SKM-1 treated with dmso at 0.1 percent for 144 hours (cell line): ENCODE measurements at regions not wholly inside any gene's neighbourhood (a gene's known extent, or its start where the extent isn't known, plus 50 kb on each side); places are given as distances from the start of the nearest gene placed in this dataset.
"Not testable (repeated sequence)": the region's sequence is repeated elsewhere in the genome, so short reads cannot be mapped to it uniquely, and the experiment has no call there.

Source experiments
- DNase-seq: peaks from one replicate; lab custom pipeline; 2025; ENCODE audit not compliant: unreplicated experiment; lab: John Stamatoyannopoulos, UW

- DNase-seq, result no peak
Observed at GRCh38 chr3:635393-635792, 438.8 kb downstream of the CHL1 start.

- no peak for DNase-seq
Observed at GRCh38 chr3:643376-643775, 446.8 kb downstream of the CHL1 start.

- no peak for DNase-seq
Observed at GRCh38 chr3:655824-656223, 437.0 kb upstream of the CNTN6 start.

- no peak for DNase-seq
Observed at GRCh38 chr3:661356-661755, 431.5 kb upstream of the CNTN6 start.

GRCh38 chr3:674116-674515 lies 418.7 kb upstream of the CNTN6 start:
- no peak for DNase-seq

- no peak for DNase-seq
Observed at GRCh38 chr3:675846-676245, 417.0 kb upstream of the CNTN6 start.

- DNase-seq, result no peak
Observed at GRCh38 chr3:683770-684169, 409.1 kb upstream of the CNTN6 start.

- DNase-seq, result no peak
Observed at GRCh38 chr3:690770-691169, 402.1 kb upstream of the CNTN6 start.

GRCh38 chr3:700514-700913 lies 392.3 kb upstream of the CNTN6 start:
- DNase-seq, result no peak

- no peak for DNase-seq
Observed at GRCh38 chr3:707041-707440, 385.8 kb upstream of the CNTN6 start.

GRCh38 chr3:713006-713621 lies 379.7 kb upstream of the CNTN6 start:
- no peak for DNase-seq

GRCh38 chr3:713947-714620 lies 378.7 kb upstream of the CNTN6 start:
- no peak for DNase-seq

- DNase-seq, result no peak
Observed at GRCh38 chr3:721086-721485, 371.7 kb upstream of the CNTN6 start.

GRCh38 chr3:732326-732928 lies 360.4 kb upstream of the CNTN6 start:
- no peak for DNase-seq

GRCh38 chr3:733313-733712 lies 359.5 kb upstream of the CNTN6 start:
- no peak for DNase-seq

GRCh38 chr3:757711-758110 lies 335.1 kb upstream of the CNTN6 start:
- no peak for DNase-seq

GRCh38 chr3:759106-759505 lies 333.7 kb upstream of the CNTN6 start:
- DNase-seq, result no peak

- DNase-seq, result not testable (repeated sequence)
Observed at GRCh38 chr3:773433-773832, 319.4 kb upstream of the CNTN6 start.

GRCh38 chr3:775178-775880 lies 317.5 kb upstream of the CNTN6 start:
- no peak for DNase-seq

GRCh38 chr3:780505-780904 lies 312.3 kb upstream of the CNTN6 start:
- DNase-seq, result no peak

GRCh38 chr3:791442-791841 lies 301.4 kb upstream of the CNTN6 start:
- no peak for DNase-seq

GRCh38 chr3:792630-793029 lies 300.2 kb upstream of the CNTN6 start:
- DNase-seq, result no peak
